ENCODE measurements at regions not wholly inside any gene's neighbourhood (a gene's known extent, or its start where the extent isn't known, plus 50 kb on each side); places are given as distances from the start of the nearest gene placed in this dataset.
"Not testable (repeated sequence)": the region's sequence is repeated elsewhere in the genome, so short reads cannot be mapped to it uniquely, and the experiment has no call there.

- H3K4me3 ChIP-seq (ENCODE audit: low read length) = no peak overlapping the region
- TF ChIP-seq, protein P1, sequence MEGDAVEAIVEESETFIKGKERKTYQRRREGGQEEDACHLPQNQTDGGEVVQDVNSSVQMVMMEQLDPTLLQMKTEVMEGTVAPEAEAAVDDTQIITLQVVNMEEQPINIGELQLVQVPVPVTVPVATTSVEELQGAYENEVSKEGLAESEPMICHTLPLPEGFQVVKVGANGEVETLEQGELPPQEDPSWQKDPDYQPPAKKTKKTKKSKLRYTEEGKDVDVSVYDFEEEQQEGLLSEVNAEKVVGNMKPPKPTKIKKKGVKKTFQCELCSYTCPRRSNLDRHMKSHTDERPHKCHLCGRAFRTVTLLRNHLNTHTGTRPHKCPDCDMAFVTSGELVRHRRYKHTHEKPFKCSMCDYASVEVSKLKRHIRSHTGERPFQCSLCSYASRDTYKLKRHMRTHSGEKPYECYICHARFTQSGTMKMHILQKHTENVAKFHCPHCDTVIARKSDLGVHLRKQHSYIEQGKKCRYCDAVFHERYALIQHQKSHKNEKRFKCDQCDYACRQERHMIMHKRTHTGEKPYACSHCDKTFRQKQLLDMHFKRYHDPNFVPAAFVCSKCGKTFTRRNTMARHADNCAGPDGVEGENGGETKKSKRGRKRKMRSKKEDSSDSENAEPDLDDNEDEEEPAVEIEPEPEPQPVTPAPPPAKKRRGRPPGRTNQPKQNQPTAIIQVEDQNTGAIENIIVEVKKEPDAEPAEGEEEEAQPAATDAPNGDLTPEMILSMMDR (conservative IDR thresholded peaks at IDR 0.05; ENCODE audit: low read length) = no peak
- DNase-seq (ENCODE audit: low read depth) = peak; percentile 9
These were observed 160.8 kb upstream of the KYNU start for GRCh38 chr2:142716463-142717242.

DNA sequence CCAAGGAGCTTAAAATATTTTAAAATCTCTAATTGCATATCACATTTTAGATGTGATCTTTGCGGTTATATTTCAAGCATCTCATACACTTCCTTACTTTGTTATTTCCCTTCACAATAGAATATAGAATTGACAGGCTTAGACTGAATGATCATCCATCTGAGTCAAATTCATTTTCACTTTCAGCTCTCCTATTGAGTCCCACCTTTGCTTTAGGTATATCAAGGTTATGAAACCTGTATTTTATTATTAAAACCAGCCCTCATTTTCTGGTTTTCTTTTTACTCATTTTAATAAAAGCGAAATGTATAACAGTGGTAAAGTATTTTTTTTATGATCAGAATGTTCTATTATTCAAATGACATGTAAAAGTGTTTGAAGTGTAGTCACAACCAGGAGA is 162.9 kb upstream of the KYNU start:
- no peak overlapping the region for H3K4me3 ChIP-seq (ENCODE audit: low read length)
- TF ChIP-seq, protein P1 (conservative IDR thresholded peaks at IDR 0.05; ENCODE audit: low read length) = no peak
- DNase-seq (ENCODE audit: low read depth) = no peak

DNA sequence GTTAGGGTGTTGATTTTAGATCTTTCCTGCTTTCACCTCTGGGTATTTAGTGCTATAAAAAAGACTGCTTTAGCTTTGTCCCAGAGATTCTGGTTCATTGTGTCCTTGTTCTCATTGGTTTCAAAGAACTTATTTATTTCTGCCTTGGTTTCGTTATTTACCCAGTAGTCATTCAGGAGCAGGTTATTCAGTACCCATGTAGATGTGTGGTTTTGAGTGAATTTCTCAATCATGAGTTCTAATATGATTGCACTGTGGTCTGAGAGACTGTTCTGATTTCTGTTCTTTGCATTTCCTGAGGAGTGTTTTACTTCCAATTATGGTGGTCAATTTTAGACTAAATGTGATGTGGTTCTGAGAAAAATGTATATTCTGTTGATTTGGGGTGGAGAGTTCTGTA is 167.1 kb upstream of the KYNU start:
- H3K4me3 ChIP-seq (ENCODE audit: low read length) = no peak overlapping the region
- no peak for DNase-seq (ENCODE audit: low read depth)
- TF ChIP-seq, protein P1 (conservative IDR thresholded peaks at IDR 0.05; ENCODE audit: low read length) = no peak

GRCh38 chr2:142707318-142707717 is 170.1 kb upstream of the KYNU start:
- TF ChIP-seq, protein P1 (conservative IDR thresholded peaks at IDR 0.05; ENCODE audit: low read length) = no peak
- H3K4me3 ChIP-seq (ENCODE audit: low read length) = no peak overlapping the region
- DNase-seq (ENCODE audit: low read depth) = no peak

GRCh38 chr2:142702397-142702796 is 175.1 kb upstream of the KYNU start:
- not testable (repeated sequence) for H3K4me3 ChIP-seq (ENCODE audit: low read length)

DNA sequence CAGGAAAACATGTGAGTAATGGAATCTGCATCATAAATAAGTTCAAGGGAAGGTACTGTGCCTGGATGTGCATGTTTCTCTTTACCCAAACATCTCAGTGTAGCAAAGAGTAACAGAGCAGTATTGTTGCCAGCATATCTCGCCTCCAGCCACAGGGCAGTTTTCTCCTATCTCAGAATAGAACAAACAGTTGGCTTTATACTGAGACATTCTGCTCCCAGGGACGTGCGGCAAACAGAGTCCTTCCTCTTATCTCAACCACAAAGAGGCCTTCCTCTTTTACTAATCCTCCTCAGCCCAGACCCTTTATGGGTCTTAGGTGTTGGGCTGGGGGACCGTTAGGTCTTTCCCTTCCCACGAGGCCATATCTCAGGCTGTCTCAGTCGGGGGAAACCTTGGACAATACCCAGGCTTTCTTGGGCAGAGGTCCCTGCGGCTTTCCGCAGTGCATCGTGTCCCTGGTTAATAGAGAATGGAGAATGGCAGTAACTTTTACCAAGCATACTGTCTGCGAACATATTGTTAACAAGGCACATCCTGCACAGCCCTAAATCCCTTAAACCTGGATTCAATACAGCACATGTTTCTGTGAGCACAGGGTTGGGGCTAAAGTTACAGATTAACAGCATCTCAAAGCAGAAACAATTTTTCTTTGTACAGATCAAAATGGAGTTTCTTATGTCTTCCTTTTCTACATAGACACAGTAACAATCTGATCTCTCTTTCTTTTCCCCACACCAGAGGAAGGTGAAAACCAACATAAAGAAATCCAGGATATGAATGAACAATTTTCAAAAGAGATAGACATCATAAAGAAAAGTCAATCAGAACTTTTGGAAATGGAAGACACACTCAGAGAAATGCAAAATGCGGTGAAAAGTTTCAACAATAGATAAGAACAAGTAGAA is 181.9 kb upstream of the KYNU start:
- DNase-seq (ENCODE audit: low read depth); H3K4me3 ChIP-seq (ENCODE audit: low read length): not testable (repeated sequence)

More at GRCh38 chr2:142702397-142702796, 175.1 kb upstream of the KYNU start:
- not testable (repeated sequence) for DNase-seq (ENCODE audit: low read depth)

DNA sequence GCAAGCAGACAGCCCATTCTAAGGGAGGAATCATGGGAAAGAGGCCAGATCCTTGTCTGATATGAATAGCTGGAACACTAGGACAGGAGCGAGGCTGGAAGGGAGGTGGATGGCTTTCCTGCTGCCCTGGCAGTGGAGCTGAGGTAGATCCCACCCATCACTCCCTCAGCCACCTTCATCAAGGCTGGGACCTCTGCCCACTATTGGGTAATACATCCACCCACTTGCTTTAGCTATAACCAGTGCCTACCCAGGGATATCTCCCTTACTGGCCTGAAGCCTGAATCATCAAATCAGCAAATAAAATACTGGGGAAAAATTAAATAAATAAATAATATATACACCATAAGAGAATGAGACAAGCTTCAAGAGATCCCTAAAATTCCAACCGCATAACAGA is 183.2 kb upstream of the KYNU start:
- no peak overlapping the region for H3K4me3 ChIP-seq (ENCODE audit: low read length)
- DNase-seq (ENCODE audit: low read depth) = no peak
- TF ChIP-seq, protein P1 (conservative IDR thresholded peaks at IDR 0.05; ENCODE audit: low read length) = no peak
